ENCODE measurements at regions not wholly inside any gene's neighbourhood (a gene's known extent, or its start where the extent isn't known, plus 50 kb on each side); places are given as distances from the start of the nearest gene placed in this dataset.
A peak's percentile ranks its signal among the peaks of the same experiment; 100 is the strongest.
"Not testable (repeated sequence)": the region's sequence is repeated elsewhere in the genome, so short reads cannot be mapped to it uniquely, and the experiment has no call there.

DNA sequence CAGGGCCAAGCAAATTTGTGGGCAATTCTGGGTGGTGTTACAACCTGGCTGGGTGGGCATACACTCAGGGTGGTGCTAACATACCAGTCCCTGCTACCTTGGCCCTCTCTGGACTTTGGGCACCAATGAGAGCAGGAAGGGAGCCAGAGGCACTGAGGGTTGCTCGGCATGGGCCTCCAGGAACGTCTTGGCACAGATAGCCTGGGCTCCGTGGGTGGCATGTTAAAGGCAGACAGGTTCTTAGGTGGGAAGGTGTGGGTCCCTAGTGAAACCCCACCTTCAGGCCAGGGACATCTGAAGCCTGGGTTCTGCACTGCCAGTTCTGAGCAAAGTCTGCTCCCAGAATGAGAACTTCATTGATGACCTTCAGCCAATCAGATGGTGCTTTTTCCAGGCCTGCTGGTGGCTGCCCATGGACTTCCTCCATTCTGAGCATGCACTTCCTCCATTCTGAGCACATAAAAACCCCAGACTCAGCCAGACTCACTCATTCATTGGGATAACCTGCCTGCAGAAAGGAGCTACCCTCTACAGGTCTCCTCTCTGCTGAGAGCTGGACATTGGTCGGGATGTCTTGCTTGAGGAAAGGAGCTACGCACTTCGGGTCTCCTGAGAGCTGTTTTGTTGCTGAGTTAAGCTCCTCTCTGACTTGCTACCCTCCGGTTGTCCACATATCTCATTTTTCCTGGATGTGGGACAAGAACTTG lies 2567.1 kb downstream of the PCDH9 start:
- DNase-seq (ENCODE audit: low spot score) = peak; percentile 73
- intact Hi-C loops (cut with DNase I) = no loop called here

DNA sequence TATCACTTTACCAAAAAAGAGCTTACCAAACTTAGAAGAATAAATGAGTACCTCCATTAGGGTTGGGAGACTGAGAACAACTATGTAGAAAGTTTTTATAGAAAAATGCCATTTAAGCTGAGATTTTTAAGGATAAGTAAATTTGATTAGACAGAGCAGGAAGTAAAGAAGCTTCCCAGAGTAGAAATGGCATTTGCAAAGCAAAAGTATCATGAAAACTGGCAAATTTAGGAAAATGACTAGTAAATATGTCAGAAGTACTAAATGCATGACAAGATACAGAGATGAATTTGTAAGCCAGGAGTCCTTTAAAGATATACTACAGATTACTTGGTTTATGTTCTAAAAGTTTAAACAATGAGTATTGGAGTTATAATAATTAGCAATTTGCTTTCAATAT lies 2581.8 kb downstream of the PCDH9 start:
- intact Hi-C loops (cut with DNase I) = no loop called here
- no peak for DNase-seq (ENCODE audit: low spot score)

DNA sequence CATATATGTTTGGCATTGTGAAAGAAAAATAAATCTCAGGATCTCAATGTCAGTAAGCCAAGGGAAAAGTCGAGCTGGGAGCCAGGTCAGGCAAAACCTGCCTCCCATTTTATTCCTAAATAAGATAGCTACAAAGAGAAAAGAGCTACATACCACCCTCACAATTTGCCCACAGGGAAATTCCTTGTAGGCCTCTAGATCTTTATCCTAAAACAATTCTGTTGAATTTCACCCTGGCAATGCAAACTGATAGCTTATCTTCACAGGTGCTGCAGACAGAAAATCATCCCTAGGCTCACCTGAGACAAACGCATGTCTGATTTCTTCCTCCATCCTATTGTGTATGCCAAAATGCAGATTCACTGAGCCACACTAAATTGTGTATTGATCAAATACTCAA lies 2587.1 kb downstream of the PCDH9 start:
- no peak for DNase-seq (ENCODE audit: low spot score)
- intact Hi-C loops (cut with DNase I) = no loop called here

DNA sequence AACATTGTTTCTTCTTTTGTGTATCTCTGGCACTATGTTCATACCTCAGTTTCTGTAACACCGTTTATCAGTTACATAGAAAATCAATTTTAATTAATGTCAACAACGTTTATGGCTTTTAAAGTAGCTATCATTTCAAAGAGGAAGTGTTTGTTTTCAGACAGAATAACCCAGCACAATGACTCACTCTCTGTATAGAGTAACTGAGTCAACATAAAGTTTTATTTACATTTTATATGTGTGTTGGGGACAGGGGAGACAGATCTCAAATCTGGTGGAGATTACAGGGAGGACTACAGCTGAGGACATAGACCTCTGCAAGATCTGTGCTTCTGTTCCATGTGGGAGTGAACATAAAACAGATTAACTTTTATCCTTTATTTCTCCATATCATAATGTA lies 2590.1 kb downstream of the PCDH9 start:
- intact Hi-C loops (cut with DNase I) = no loop called here
- no peak for DNase-seq (ENCODE audit: low spot score)

DNA sequence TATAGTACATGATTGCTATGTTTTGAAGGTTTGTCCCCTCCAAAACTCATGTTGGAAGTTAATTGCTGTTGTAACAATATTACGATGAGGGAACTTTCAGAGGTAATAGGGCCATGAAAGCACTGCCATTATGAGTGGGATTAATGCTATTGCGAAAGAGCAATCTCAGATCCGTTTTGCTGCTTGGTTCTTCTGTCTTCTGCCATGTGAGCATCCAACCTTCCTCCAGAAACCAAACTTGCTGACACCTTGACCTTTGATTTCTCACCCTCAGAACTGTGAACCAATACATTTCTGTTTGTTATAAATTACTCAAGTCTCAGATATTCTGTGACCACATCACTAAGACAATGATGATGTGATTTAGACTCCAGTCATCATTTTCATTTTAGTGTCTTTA lies 2590.9 kb downstream of the PCDH9 start:
- no peak for DNase-seq (ENCODE audit: low spot score)
- intact Hi-C loops (cut with DNase I) = no loop called here

DNA sequence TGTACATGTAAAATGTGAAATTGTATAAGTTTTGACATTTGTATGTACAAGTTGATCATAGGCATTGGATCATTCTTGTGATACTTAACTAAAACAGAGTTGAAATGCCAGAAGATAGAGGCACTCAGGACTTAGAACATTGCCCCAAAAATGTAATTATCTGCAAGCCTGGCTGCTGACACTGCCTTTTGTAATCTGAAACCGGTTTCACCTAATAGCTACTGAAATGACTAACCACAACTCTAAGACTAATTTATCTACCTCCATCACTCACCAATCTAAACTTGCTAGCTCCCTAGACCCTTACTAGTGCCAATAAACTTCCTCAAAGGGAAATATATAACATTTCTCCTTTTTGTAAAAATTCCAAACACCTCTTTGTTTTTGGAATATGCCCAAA lies 2596.2 kb downstream of the PCDH9 start:
- intact Hi-C loops (cut with DNase I) = no loop called here
- no peak for DNase-seq (ENCODE audit: low spot score)

DNA sequence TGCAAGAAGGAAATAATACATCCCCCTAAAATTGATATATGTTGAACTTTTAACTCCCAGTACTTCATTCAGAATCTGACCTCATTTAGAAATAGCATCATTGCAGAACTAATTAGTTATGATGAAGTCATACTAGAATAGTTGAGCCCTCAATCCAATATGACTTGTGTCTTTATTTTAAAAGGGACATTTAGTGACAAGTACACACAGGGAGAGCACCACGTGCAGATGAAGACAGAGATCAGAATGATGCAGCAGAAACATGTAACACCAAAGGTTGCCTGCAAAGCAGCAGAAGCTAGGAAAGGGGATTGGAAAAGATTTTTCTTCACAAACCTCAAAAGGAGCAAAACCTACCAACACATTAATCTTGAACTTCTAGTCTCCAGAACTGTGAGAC lies 2602.5 kb downstream of the PCDH9 start:
- intact Hi-C loops (cut with DNase I) = no loop called here

DNA sequence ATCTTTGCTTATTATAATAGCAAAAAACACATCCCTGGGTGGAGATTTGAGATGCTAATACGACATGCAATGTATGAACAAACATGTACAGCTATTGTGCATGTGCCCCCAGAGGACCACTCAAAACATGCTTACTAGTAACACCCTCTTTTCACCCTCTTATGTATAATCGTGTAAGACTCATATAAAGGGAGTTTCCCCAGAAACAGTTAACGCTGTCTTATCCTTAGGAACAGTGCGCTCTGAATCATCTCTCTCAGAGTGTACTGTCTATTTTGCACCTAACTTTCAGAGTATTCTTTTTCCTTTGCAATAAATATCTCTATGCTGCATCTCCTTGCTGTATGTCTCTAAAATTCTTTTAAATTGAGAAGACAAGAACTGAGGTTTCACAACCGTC lies 2604.0 kb downstream of the PCDH9 start:
- intact Hi-C loops (cut with DNase I) = no loop called here
- no peak for DNase-seq (ENCODE audit: low spot score)

More for the DNA sequence above, 2602.5 kb downstream of the PCDH9 start:
- DNase-seq (ENCODE audit: low spot score) = no peak

DNA sequence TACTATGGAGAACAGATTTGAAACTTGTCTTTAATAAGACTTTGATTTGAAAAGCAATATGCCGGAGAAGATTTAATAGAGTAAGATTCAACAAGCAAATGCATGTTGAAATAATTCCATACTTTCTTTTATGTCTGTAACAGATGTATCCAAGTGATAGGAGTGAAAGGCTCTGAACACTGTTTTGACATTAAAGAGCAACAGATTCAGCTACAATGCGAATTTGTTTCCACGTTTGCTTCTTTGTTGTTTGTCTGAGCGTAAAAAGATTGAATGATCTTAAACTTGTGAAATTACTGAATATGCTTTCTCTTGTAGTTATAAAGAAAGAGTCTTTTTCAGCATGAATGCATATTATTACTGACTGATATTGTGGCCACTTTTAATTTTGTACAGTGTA lies 2612.9 kb downstream of the PCDH9 start:
- intact Hi-C loops (cut with DNase I) = no loop called here
- DNase-seq (ENCODE audit: low spot score) = no peak

DNA sequence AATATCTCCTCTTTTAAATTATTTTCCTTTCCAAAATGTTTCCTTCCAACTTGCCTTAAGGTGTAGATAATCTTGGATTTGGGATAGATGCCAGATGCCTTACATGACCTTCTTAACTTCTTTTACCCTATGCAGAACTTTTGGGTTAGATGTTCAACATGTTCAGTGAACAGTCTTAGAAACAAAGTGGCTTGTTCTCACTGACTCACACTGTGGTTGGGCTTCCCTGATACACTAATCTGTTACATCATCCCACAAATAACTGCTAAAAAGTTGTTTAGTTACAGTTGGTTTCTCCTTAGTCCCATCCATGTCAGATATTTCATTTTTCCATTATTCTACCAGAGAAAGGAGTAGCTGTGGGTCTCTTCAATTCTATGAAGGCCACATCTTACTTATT lies 2638.2 kb downstream of the PCDH9 start:
- DNase-seq (ENCODE audit: low spot score) = no peak
- intact Hi-C loops (cut with DNase I) = no loop called here

DNA sequence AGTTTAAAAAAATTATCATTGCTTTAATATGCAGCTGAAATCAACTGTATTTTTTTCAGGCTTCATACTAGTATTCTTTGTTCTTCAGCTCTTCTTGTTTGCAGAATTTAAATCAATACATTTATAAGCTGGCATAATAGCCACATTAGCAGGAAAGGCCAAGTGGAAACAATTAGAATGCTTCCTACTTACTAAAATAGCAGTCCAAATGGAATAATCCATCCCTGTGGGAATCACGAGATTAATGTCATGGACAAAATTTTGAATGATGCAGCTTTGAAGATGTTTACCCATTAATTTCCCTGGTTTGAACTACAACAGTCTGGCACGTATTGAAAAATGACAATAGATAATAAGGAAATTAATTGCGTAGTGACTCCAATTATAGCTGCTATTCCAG lies 2650.8 kb downstream of the PCDH9 start:
- intact Hi-C loops (cut with DNase I) = no loop called here
- DNase-seq (ENCODE audit: low spot score) = no peak

DNA sequence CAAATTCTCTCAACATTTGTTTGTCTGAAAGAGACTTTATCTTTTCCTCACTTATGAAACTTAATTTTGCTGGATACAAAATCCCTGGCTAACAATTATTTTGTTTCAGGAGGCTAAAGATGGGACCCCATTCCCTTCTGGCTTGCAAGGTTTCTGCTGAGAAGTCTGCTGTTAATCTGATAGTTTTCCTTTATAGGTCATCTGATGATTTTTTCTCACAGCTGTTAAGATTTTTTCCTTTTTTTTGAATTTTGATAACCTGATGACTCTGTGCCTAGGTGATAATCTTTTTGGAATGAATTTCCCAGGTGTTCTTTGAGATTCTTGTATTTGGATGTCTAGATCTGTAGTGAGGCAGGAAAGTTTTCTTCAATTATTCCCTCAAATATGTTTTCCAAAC lies 2661.4 kb downstream of the PCDH9 start:
- DNase-seq (ENCODE audit: low spot score) = no peak
- intact Hi-C loops (cut with DNase I) = no loop called here

DNA sequence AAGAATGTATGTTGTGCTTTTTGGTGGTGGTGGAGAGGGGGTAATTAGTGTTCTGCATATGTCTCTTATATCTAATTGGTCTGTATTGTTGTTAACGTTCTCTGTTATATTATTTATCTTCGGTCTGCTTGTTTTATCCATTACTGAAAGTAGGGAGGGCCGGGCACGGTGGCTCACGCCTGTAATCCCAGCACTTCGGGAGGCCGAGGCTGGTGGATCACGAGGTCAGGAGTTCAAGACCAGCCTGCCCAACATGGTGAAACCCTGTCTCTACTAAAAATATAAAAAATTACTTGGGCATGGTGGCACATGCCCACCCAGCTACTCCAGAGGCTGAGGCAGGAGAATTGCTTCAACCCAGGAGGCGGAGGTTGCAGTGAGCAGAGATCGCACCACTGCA lies 2672.1 kb downstream of the PCDH9 start:
- intact Hi-C loops (cut with DNase I); DNase-seq (ENCODE audit: low spot score): not testable (repeated sequence)

DNA sequence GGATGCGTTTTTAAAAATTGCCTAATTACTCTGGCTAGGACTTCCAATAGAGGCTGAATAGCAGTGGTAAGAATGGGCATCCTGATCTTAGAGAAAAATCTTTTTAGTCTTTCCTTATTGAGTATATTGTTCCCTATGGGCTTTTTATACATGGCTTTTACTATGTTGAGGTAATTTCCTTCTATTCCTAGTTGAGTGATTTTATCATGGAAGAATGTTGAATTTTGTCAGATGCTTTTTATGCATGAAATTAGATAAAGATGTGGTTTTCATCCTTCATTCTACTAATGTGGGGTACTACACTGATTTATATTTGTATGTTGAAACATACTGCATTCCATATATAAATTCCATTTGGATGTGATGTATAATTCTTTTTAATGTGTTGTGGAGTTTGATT lies 2673.8 kb downstream of the PCDH9 start:
- intact Hi-C loops (cut with DNase I) = no loop called here
- DNase-seq (ENCODE audit: low spot score) = no peak

DNA sequence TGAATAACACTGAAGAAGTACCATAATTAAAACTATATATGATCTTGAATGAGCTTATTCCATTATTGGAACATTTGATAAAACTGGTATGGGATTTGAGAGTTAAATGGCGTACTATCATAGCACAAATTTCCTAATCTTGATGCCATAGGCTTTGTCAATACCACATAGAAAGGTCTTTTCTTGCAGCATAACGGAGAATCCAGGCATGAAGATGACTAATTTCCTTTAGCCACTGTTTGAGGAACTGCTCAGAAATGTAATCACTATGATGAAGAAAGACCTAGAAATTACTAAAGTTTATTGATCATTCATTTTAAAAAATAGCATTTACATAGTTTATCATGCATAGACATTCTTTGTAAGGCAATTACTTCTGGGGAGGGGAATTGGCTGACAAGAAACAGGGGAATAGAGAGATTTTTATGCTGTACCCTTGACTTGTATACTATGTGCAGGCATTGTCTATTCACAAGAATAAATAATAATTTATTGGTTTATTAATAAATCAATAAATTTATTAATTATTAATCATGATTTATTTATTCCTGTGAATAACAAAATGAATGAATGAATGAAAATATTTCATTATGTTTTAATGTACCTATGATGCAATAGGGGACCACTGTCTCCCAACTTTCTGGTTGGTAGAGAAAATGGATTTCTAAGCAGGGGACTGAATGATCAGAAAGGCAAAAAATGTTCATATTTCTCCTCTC lies 2676.6 kb downstream of the PCDH9 start:
- intact Hi-C loops (cut with DNase I) = no loop called here
- no peak for DNase-seq (ENCODE audit: low spot score)

DNA sequence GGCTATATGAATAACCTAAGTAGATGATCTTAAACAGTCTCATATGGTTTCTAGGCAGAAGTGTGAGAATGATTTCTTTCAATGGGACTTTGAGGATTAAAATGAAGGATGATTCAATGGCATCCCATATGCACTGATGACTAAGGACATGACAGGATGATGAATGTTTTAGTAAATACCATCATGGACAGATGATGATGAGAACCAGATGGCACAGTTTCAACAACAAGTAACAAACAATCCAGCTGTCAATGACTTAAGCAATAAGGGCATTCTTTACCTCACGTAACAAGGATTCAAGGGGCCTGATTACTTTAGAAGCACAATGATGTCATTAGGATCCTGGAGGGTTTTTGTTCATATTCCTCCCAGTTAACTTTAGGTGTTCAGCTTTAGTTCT lies 2678.4 kb downstream of the PCDH9 start:
- DNase-seq (ENCODE audit: low spot score) = no peak
- intact Hi-C loops (cut with DNase I) = no loop called here

DNA sequence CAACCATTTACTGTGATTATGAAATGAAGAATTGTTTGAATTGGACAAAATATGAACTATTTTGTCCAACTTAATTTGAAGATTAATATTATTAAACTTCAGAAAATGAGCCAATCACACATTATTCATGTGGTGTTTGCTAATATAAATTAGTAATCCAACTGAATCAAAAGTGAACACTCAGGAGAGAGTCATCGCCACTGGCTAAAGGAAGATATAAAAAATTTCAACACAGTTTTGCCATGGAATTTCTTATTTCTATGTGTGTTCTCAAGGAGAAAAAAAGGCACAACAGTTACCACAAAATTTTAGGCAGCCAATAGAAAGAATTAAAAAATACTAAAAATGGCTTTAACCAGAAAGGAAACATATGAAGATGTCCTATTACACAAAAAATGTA lies 2683.8 kb downstream of the PCDH9 start:
- no peak for DNase-seq (ENCODE audit: low spot score)
- intact Hi-C loops (cut with DNase I) = no loop called here

DNA sequence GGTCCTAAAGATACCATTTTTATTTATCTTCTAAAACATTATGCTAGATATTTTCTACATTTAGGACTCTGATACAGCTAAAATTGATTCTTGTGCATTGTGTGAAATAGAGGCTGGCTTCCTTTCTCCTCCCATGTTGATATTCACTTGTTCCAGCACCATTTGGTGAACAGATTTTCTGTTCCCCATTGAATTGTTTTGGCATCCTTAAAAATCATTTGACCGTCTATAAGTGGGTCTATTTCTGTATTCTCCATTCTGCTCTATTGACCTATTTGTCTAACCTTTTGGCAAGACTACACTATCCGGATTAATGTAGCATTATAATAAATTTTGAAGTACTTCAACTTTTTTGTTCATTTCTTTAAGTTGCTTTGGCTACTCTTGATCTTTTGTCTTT lies 2689.2 kb downstream of the PCDH9 start:
- no peak for DNase-seq (ENCODE audit: low spot score)
- intact Hi-C loops (cut with DNase I) = no loop called here

DNA sequence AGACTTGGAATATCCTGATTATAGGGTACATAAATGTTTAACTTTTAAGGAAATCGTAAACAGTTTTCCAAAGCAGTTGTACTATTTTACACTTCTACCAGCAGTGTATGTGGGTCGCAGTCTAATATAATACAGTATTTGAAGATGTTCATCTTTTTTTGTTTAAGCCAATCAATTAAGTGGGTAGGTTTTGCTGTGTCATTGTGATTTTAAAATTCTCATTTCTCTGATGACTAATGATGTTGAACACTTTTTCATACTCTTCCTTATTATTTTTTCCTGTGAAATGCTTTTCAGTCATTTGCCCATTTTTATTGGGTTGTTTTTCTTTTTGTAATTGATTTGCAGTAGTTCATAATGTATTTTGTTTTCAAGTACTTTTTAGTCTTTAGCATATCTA lies 2689.7 kb downstream of the PCDH9 start:
- DNase-seq (ENCODE audit: low spot score) = no peak
- intact Hi-C loops (cut with DNase I) = no loop called here

DNA sequence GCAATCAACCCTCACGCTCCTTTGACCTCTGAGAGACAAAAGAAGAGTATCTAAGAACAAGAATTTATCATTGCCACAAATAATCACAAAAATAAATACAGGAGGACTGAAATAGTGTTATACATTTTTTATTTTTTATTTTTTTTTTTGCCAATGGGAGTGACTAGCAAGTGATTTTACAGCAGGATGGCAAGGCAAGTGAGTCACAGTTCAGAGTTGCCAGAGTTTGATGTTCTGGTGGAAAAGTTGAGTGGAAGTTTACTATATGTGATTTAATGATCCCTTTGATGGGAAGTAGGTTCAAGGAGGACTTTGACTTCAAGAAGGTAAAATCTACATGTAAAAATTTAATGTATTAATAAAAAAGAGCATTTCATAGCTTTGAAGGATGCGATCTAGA lies 2691.4 kb downstream of the PCDH9 start:
- intact Hi-C loops (cut with DNase I) = no loop called here

DNA sequence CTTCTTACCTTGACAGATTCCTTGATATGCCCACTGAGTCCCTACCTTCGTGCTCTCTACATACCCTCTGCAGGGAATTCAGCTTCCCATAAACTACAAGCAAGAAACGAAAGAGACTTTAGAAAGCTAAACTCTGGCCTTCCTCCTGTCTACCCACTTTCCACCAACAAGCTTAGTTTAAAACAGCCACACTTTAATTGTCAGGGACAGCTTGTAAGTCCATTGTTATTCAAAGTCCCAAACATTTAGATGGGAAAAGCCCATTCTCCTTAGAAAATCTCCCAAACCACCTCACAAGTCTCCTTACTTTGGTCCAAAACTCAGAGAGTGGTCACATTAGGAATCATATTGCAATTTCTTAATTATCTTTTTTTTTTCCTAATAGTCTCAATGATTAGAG lies 2695.8 kb downstream of the PCDH9 start:
- intact Hi-C loops (cut with DNase I) = no loop called here
- DNase-seq (ENCODE audit: low spot score) = no peak

More for the DNA sequence above, 2691.4 kb downstream of the PCDH9 start:
- no peak for DNase-seq (ENCODE audit: low spot score)

DNA sequence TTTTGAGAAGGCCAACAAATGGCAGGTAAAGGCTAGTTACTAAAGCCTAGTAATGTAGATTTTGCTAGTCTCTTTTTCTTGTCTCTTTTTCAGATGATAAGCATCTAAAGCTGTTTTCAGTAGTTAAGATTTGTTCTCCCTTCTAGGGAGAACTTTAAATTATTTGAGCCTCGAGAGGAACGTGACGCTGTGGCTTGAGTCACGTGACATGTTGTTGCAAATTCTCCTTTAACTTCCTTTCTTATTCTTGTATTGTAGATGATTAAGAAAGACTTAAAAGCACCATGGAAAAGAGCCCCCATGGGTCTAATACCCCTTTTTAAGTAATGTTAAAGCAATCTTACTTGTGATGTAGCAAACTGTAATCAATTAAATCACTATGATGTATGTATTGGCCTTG lies 2698.7 kb downstream of the PCDH9 start:
- DNase-seq (ENCODE audit: low spot score) = no peak
- intact Hi-C loops (cut with DNase I) = no loop called here

Measured in cardiac septum (tissue), 1 donor.